ENCODE measurements at regions not wholly inside any gene's neighbourhood (a gene's known extent, or its start where the extent isn't known, plus 50 kb on each side); places are given as distances from the start of the nearest gene placed in this dataset.

GRCh38 chr5:30957591-30957990, 235.9 kb upstream of the CDH6 start:
- no peak for TF ChIP-seq GATA2 (IDR thresholded peaks at IDR 0.05; ENCODE audit: low read depth, low read length)
- TF ChIP-seq GATA3 (IDR thresholded peaks at IDR 0.05; ENCODE audit: low read depth, low read length) = no peak
